Breast epithelium (tissue), 4 donors: ENCODE measurements at regions not wholly inside any gene's neighbourhood (a gene's known extent, or its start where the extent isn't known, plus 50 kb on each side); places are given as distances from the start of the nearest gene placed in this dataset.
"Not testable (repeated sequence)": the region's sequence is repeated elsewhere in the genome, so short reads cannot be mapped to it uniquely, and the experiment has no call there.

Experiments
- DNase-seq, 2 donors: peaks; one replicate each; pipeline ENCODE4 v3.0.0-alpha.2; 2019; ENCODE audit warnings: low spot score in 2 of 2
- H3K27ac ChIP-seq, 2 donors: fragments of 200-600 bp; sonication (generic) in 1 of 2; one replicate each; pipeline ENCODE4 v1.5.1; 2016 to 2019; ENCODE audit warnings: mild to moderate bottlenecking in 1 of 2
- H3K27me3 ChIP-seq, 2 donors: fragments of 200-600 bp; sonication (generic) in 1 of 2; one replicate each; pipeline versions ENCODE4 v1.5.1 to v1.6.0; 2017 to 2019; ENCODE audit warnings: control low read depth in 1 of 2, mild to moderate bottlenecking in 1 of 2
- H3K36me3 ChIP-seq: fragments of 200-600 bp; one replicate; pipeline ENCODE4 v1.5.1; 2019
- H3K4me1 ChIP-seq, 2 donors: fragments of 200-600 bp; sonication (generic); one replicate each; pipeline ENCODE4 v1.5.1; 2016 to 2019; ENCODE audit warnings: control low read depth in 1 of 2
- H3K4me3 ChIP-seq, 3 donors: fragments of 200-600 bp; sonication (generic); 1 replicate in 2 of 3; 2 replicates in 1 of 3; pipeline ENCODE4 v1.5.1; 2016 to 2019; ENCODE audit warnings: mild to moderate bottlenecking in 3 of 3, moderate library complexity in 2 of 3
- H3K9me3 ChIP-seq, 2 donors: fragments of 200-600 bp; sonication (generic) in 1 of 2; one replicate each; pipeline ENCODE4 v1.5.1; 2016 to 2019; ENCODE audit warnings: control low read depth in 1 of 2
- CTCF ChIP-seq, 3 donors: fragments of 450-650 bp; IDR thresholded peaks; one replicate each; pipeline ENCODE4 v1.5.1; 2016 to 2017; ENCODE audit warnings: antibody characterized with exemption in 3 of 3, mild to moderate bottlenecking in 3 of 3, moderate library complexity in 3 of 3
- POLR2A ChIP-seq: fragments of 450-650 bp; IDR thresholded peaks from one replicate; pipeline ENCODE4 v1.6.1; 2016; ENCODE audit warnings: antibody characterized with exemption, mild to moderate bottlenecking, moderate library complexity
- POLR2AphosphoS5 ChIP-seq, 3 donors: sonication (generic); formaldehyde crosslinking; IDR thresholded peaks; one replicate each; pipeline ENCODE4 v1.6.1; 2017; ENCODE audit warnings: antibody characterized with exemption in 3 of 3
- intact Hi-C: fragments of 100-400 bp; cut with DNase I; formaldehyde crosslinking; loops from one replicate; pipeline ENCODE4 v1.15.1; 2023; ENCODE audit warnings: low total_unique reads

GRCh38 chr14:92223025-92223424 lies 99.9 kb upstream of the SLC24A4 start:
- Histone ChIP-seq H3K4me1 (no peaks in the 10 kb centered on the region), H3K27me3 (no peaks in the 10 kb centered on the region), H3K4me3 (no peak overlapping the region), H3K27ac (no peak overlapping the region), H3K9me3 (no peaks in the 10 kb centered on the region), H3K36me3 (no peaks in the 10 kb centered on the region)
- no peak for DNase-seq
- intact Hi-C loops, result no loop called here
- TF ChIP-seq POLR2A (no peak), CTCF (IDR thresholded peaks at IDR 0.05) (no peak), POLR2AphosphoS5 (IDR thresholded peaks at IDR 0.05) (no peak)

DNA sequence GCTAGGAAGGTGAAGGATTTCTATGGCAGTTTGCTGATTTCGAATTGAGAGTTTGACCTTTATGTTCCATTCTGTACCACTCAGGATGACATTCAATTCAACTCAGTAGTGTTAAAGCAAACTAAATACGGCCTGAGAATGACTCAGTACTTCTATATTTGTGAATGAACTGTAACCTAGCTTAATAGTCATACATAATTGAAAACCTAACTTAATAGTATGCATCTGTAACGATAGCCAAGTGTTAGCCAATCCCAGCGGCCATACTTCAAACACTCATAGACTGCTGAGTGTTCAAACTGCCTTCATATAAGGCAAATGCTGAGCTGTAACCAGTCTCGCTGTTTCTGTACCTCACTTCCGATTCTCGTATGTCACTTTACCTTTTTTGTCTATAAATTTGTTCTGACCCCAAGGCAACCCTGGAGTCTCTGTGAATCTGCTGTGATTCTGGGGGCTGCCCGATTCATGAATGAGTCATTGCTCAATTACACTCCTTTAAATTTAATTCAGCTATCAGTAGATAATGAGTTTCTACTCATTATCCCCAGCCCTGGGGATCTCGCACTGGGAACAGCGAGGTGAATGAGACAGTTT lies 98.5 kb upstream of the SLC24A4 start:
- Histone ChIP-seq H3K27me3 (no peaks in the 10 kb centered on the region), H3K4me3 (no peak overlapping the region), H3K9me3 (no peaks in the 10 kb centered on the region), H3K36me3 (no peaks in the 10 kb centered on the region), H3K27ac (no peak overlapping the region), H3K4me1 (no peaks in the 10 kb centered on the region)
- DNase-seq, result no peak
- intact Hi-C loops, result no loop called here
- TF ChIP-seq POLR2A (no peak), POLR2AphosphoS5 (IDR thresholded peaks at IDR 0.05) (no peak), CTCF (IDR thresholded peaks at IDR 0.05) (no peak)

DNA sequence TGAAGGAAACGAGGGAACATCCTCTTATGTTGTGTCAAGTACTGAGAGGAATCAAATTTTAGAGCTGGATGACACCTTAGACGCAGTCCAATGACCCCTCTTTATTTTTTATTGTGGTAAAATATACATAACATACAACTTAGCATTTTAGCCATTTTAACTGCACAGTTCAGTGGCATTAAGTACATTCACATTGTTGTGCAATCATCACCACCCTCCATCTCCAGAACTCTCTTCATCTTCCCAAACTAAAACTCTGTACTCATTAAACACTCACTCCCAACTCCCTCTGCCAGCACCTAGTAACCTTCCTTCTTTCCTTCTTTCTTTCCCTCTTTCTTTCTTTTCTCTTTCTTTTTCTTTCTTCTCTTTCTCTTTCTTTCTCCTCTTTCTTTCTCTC lies 97.2 kb upstream of the SLC24A4 start:
- TF ChIP-seq POLR2A (no peak), CTCF (IDR thresholded peaks at IDR 0.05) (no peak), POLR2AphosphoS5 (IDR thresholded peaks at IDR 0.05) (no peak)
- DNase-seq, result no peak
- H3K4me1 ChIP-seq, result no peaks in the 10 kb centered on the region
- no peak overlapping the region for H3K27ac ChIP-seq
- H3K36me3 ChIP-seq, result no peaks in the 10 kb centered on the region
- intact Hi-C loops, result no loop called here
- H3K4me3 ChIP-seq, result no peak overlapping the region
- no peaks in the 10 kb centered on the region for H3K9me3 ChIP-seq
- H3K27me3 ChIP-seq, result no peaks in the 10 kb centered on the region

DNA sequence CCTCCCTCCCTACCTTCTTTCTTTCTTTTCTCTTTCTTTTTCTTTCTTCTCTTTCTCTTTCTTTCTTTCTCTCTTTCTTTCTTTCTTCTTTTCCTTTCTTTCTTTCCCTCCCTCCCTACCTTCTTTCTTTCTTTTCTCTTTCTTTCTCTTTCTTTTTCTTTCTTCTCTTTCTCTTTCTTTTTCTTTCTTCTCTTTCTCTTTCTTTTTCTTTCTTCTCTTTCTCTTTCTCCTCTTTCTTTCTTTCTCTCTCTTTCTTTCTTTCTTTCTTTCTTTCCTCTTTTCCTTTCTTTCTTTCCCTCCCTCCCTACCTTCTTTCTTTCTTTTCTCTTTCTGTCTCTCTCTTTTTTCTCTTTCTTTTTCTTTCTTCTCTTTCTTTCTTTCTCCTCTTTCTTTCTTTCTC lies 96.8 kb upstream of the SLC24A4 start:
- H3K4me1 ChIP-seq, result not testable (repeated sequence)

DNA sequence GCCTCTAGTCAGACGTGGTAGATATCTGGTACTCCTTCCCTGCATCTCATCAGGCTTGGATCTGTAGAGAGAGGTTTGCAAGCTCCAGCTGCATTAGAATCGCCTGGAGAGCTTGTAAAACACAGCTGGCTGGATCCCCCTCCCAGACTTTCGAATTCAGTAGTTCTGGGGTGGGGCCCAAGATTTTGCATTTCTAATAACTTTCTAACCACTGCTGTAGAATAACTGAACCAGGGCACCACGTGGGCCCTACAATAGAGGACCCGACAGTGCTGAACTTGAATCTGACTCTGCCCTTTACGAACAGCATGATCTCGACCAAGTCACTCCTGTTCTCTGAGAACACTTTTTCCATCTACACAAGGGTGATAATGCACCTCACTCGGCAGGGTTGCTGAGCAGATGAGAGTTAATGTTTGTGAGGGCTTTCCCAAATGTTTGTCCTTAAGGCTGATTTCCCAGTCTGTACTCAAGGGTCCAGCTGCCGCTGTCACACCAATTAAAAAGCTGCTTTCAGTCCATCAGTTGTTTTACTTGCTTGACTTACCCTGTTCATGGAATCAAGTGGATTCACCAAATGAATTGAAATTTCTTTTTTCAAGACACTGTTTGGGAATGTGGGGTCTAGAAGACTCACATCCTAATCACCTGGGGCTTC lies 86.6 kb upstream of the SLC24A4 start:
- Histone ChIP-seq H3K36me3 (no peaks in the 10 kb centered on the region), H3K9me3 (no peaks in the 10 kb centered on the region), H3K4me1 (no peaks in the 10 kb centered on the region), H3K4me3 (no peak overlapping the region), H3K27ac (no peak overlapping the region), H3K27me3 (no peaks in the 10 kb centered on the region)
- intact Hi-C loops, result no loop called here
- TF ChIP-seq POLR2AphosphoS5 (IDR thresholded peaks at IDR 0.05) (no peak), CTCF (IDR thresholded peaks at IDR 0.05) (no peak), POLR2A (no peak)
- DNase-seq, result no peak

More for the DNA sequence above, 96.8 kb upstream of the SLC24A4 start:
- DNase-seq, H3K9me3 ChIP-seq, H3K36me3 ChIP-seq, H3K27ac ChIP-seq, H3K27me3 ChIP-seq, intact Hi-C loops, H3K4me3 ChIP-seq: not testable (repeated sequence)
